ENCODE measurements at regions not wholly inside any gene's neighbourhood (a gene's known extent, or its start where the extent isn't known, plus 50 kb on each side); places are given as distances from the start of the nearest gene placed in this dataset.
"Not testable (repeated sequence)": the region's sequence is repeated elsewhere in the genome, so short reads cannot be mapped to it uniquely, and the experiment has no call there.

GRCh38 chr11:38598418-38598817 is 2000.4 kb upstream of the RAG2 start:
- Histone ChIP-seq H3K36me3 (ENCODE audit: control insufficient read depth in 2 of 2, insufficient read depth in 2 of 2, low read length in 1 of 2) (no peaks in the 10 kb centered on the region), H3K9ac (ENCODE audit: control insufficient read depth, insufficient read depth, low read length) (no peak overlapping the region), H3K79me2 (ENCODE audit: control insufficient read depth, insufficient read depth, low read length) (no peaks in the 10 kb centered on the region), H3K27me3 (replicated peaks in 1 of 2; ENCODE audit: control insufficient read depth in 2 of 2, insufficient read depth in 2 of 2, low read length in 1 of 2) (no peaks in the 10 kb centered on the region), H2AFZ (ENCODE audit: control insufficient read depth, low read depth, low read length) (no peak overlapping the region), H3K27ac (ENCODE audit: control insufficient read depth, insufficient read depth) (no peak overlapping the region), H3K4me3 (no peak overlapping the region), H4K20me1 (ENCODE audit: control insufficient read depth, insufficient read depth) (no peaks in the 10 kb centered on the region), H3K4me1 (ENCODE audit: control insufficient read depth, insufficient read depth, low read length) (no peaks in the 10 kb centered on the region), H3K4me2 (ENCODE audit: control insufficient read depth, insufficient read depth) (no peak overlapping the region), H3K9me3 (replicated peaks; ENCODE audit: control insufficient read depth, insufficient read depth, low read length) (no peaks in the 10 kb centered on the region)
- RAD21 ChIA-PET (ENCODE audit: unreplicated experiment), result no interaction called here
- POLR2A ChIA-PET, result no interaction called here
- in situ Hi-C loops (cut with MboI) (no loop called here), intact Hi-C loops (cut with micrococcal nuclease; ENCODE audit: unreplicated experiment) (no loop called here)
- TF ChIP-seq TCF12 (IDR thresholded peaks at IDR 0.05; ENCODE audit: low read depth, low read length) (no peak), ZNF622 (IDR thresholded peaks at IDR 0.05) (no peak), NBN (IDR thresholded peaks at IDR 0.05) (no peak), TARDBP (IDR thresholded peaks at IDR 0.05; ENCODE audit: borderline replicate concordance) (no peak), CREB1 (IDR thresholded peaks at IDR 0.05; ENCODE audit: low read depth) (no peak), SMARCA5 (IDR thresholded peaks at IDR 0.05) (no peak)
- TF ChIP-seq, protein P1, sequence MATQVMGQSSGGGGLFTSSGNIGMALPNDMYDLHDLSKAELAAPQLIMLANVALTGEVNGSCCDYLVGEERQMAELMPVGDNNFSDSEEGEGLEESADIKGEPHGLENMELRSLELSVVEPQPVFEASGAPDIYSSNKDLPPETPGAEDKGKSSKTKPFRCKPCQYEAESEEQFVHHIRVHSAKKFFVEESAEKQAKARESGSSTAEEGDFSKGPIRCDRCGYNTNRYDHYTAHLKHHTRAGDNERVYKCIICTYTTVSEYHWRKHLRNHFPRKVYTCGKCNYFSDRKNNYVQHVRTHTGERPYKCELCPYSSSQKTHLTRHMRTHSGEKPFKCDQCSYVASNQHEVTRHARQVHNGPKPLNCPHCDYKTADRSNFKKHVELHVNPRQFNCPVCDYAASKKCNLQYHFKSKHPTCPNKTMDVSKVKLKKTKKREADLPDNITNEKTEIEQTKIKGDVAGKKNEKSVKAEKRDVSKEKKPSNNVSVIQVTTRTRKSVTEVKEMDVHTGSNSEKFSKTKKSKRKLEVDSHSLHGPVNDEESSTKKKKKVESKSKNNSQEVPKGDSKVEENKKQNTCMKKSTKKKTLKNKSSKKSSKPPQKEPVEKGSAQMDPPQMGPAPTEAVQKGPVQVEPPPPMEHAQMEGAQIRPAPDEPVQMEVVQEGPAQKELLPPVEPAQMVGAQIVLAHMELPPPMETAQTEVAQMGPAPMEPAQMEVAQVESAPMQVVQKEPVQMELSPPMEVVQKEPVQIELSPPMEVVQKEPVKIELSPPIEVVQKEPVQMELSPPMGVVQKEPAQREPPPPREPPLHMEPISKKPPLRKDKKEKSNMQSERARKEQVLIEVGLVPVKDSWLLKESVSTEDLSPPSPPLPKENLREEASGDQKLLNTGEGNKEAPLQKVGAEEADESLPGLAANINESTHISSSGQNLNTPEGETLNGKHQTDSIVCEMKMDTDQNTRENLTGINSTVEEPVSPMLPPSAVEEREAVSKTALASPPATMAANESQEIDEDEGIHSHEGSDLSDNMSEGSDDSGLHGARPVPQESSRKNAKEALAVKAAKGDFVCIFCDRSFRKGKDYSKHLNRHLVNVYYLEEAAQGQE (IDR thresholded peaks at IDR 0.05; ENCODE audit: low read depth, low read length), result no peak
- no TSS peak for BruUV-seq (replicated peaks)
- no peak for FAIRE-seq
- 21% methylated on average over 6 of the region's 6 CpGs for WGBS (ENCODE audit: insufficient coverage, insufficient replicate concordance, low lambda C conversion rate, missing lambda C conversion rate)
- SMC1A ChIA-PET (ENCODE audit: uncharacterized antibody, unreplicated experiment), result interaction anchor here (0.6 to 1.1 kb wide), 2 partner anchors 85 to 491 kb away, joined by 3 read pairs; no protein-coding TSS in a partner anchor
- no peak for ATAC-seq
- DNase-seq (ENCODE audit: low read depth, low spot score), result no peak
- CTCF ChIA-PET, result interaction anchor here (0.6 to 1.4 kb wide), 2 partner anchors 13 to 588 kb away, joined by 3 read pairs; no protein-coding TSS in a partner anchor

DNA sequence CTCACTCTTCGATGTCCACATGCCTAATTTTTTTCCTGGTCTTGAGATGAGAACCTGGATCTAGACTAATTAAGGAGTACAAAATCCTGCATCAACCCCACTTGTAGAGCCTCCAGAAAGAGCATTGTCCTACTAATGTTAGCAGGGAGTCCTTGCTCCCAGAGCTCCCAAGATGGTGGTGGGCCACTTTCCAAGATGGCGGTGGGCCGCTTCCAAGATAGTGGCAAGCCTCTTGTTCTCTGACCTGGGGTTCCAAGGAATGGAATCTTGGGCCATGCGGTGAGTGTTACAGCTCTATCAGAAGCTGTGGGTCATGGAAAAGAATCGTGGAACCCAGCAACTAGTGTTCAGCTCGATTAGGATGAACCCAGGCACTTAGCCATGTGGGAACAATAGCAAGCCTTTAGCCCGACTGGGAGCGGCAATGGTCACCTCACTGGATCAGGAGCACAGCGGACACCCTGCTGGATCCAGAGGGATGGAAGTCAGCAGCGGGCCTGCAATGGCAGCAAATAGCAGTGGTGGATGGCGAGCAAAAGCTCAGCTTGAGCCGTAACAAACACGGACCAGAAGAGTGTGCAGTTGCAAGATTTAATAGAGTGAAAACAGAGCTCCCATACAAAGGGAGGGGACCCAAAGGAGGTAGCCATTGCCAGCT is 1997.5 kb upstream of the RAG2 start:
- BruUV-seq (replicated peaks); H3K4me3 ChIP-seq; H2AFZ ChIP-seq (ENCODE audit: control insufficient read depth, low read depth, low read length); ATAC-seq; intact Hi-C loops (cut with micrococcal nuclease; ENCODE audit: unreplicated experiment); SMC1A ChIA-PET (ENCODE audit: uncharacterized antibody, unreplicated experiment); H4K20me1 ChIP-seq (ENCODE audit: control insufficient read depth, insufficient read depth); H3K4me2 ChIP-seq (ENCODE audit: control insufficient read depth, insufficient read depth); H3K27ac ChIP-seq (ENCODE audit: control insufficient read depth, insufficient read depth); H3K36me3 ChIP-seq (ENCODE audit: control insufficient read depth in 2 of 2, insufficient read depth in 2 of 2, low read length in 1 of 2); CTCF ChIA-PET; H3K9me3 ChIP-seq (replicated peaks; ENCODE audit: control insufficient read depth, insufficient read depth, low read length); POLR2A ChIA-PET; DNase-seq (ENCODE audit: low read depth, low spot score); in situ Hi-C loops (cut with MboI); RAD21 ChIA-PET (ENCODE audit: unreplicated experiment); FAIRE-seq; H3K4me1 ChIP-seq (ENCODE audit: control insufficient read depth, insufficient read depth, low read length); H3K9ac ChIP-seq (ENCODE audit: control insufficient read depth, insufficient read depth, low read length); H3K79me2 ChIP-seq (ENCODE audit: control insufficient read depth, insufficient read depth, low read length); H3K27me3 ChIP-seq (replicated peaks in 1 of 2; ENCODE audit: control insufficient read depth in 2 of 2, insufficient read depth in 2 of 2, low read length in 1 of 2): not testable (repeated sequence)
- 48% methylated on average over 13 of the region's 13 CpGs for WGBS (ENCODE audit: insufficient coverage, insufficient replicate concordance, low lambda C conversion rate, missing lambda C conversion rate)

Data from GM12878 (cell line).